Adrenal gland (tissue), 9 donors: ENCODE measurements at regions not wholly inside any gene's neighbourhood (a gene's known extent, or its start where the extent isn't known, plus 50 kb on each side); places are given as distances from the start of the nearest gene placed in this dataset.

ENCODE experiments used
- DNase-seq, 7 donors: peaks; one replicate each; pipeline ENCODE4 v3.0.0-alpha.2; 2019 to 2020
- H3K27ac ChIP-seq, 5 donors: fragments of 200-600 bp; sonication (generic) in 4 of 5; 1 replicate in 3 of 5; 2 replicates in 2 of 5; pipeline versions ENCODE4 v1.5.1 to v1.8.0; 2016 to 2020; ENCODE audit warnings: mild to moderate bottlenecking in 1 of 5
- H3K27me3 ChIP-seq: fragments of 200-600 bp; 2 replicates; pipeline ENCODE4 v1.8.0; 2021
- H3K36me3 ChIP-seq, 2 donors: fragments of 200-600 bp; replicated peaks in 1 of 2; 1 replicate in 1 of 2; 2 replicates in 1 of 2; pipeline versions ENCODE4 v1.5.1 to v1.8.0; 2018 to 2022
- H3K4me1 ChIP-seq, 2 donors: fragments of 200-600 bp; replicated peaks in 1 of 2; 1 replicate in 1 of 2; 2 replicates in 1 of 2; pipeline versions ENCODE4 v1.5.1 to v1.8.0; 2018 to 2021
- H3K4me3 ChIP-seq, 4 donors: fragments of 200-600 bp; sonication (generic) in 3 of 4; one replicate each; pipeline ENCODE4 v1.5.1; 2016 to 2018
- H3K9me3 ChIP-seq, 3 donors: fragments of 200-600 bp; sonication (generic) in 1 of 3; replicated peaks in 1 of 3; 1 replicate in 2 of 3; 2 replicates in 1 of 3; pipeline versions ENCODE4 v1.5.1 to v1.8.0; 2016 to 2021
- POLR2A ChIP-seq, 2 donors: fragments of 450-650 bp; IDR thresholded peaks; one replicate each; pipeline ENCODE4 v1.6.1; 2017; ENCODE audit warnings: antibody characterized with exemption in 2 of 2, mild to moderate bottlenecking in 2 of 2, moderate library complexity in 1 of 2
- WGBS, 4 donors: extraction: QIAGEN DNeasy Blood & Tissue Kit in 2 of 4; methylation state at CpG; one replicate each; pipeline versions ENCODE4 v1.1.5 to v1.1.7; 2013 to 2017; 5-methylcytosine and 5-hydroxymethylcytosine counted together
- intact Hi-C, 2 donors: fragments of 100-400 bp; cut with DNase I; formaldehyde crosslinking; loops; one replicate each; pipeline versions ENCODE4 v1.14.1 to v1.15.0; 2022 to 2023
- TF ChIP-seq, protein P1 (sequence below), 6 experiments: fragments of 450-650 bp in 4 of 6; fragments of 200-600 bp in 2 of 6; sonication (generic) in 1 of 6; IDR thresholded peaks; 1 replicate in 5 of 6; 2 replicates in 1 of 6; pipeline versions ENCODE4 v1.5.1 to v1.8.0; 2016 to 2021; ENCODE audit warnings: antibody characterized with exemption in 6 of 6, mild to moderate bottlenecking in 2 of 6, moderate library complexity in 1 of 6
- donor health status: healthy with polysubstance abuse.
- donor health status: Bipolar disorder and iron deficiency.
- donor health status: DM: yes; HTN: yes; CAD: no.
- donor health status: DM: no; HTN: no; CAD: no.
- donor health status: DM: no; HTN: no; CAD: no.

DNA sequence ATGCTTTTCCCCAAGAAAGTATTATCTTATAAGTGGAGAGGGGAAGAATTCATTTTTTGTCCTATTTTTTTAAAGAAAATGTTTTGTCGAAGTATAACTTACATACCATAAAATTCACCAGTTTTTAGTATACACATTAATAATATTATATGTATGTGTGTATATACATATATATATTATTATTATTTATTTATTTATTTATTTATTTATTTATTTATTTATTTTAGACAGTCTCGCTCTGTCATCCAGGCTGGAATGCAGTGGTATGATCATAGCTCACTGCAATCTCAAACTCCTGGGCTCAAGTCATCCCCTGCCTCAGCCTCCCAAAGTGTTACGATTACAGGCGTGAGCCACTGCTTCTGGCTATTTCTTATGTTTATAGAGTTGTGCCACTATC is 334.1 kb downstream of the ZNF674 start:
- intact Hi-C loops, result no loop called here
- WGBS, 4 donors, result 89 to 97% (median 95%) methylated on average over 4 of the region's 4 CpGs
- H3K4me3 ChIP-seq, result no peak overlapping the region

DNA sequence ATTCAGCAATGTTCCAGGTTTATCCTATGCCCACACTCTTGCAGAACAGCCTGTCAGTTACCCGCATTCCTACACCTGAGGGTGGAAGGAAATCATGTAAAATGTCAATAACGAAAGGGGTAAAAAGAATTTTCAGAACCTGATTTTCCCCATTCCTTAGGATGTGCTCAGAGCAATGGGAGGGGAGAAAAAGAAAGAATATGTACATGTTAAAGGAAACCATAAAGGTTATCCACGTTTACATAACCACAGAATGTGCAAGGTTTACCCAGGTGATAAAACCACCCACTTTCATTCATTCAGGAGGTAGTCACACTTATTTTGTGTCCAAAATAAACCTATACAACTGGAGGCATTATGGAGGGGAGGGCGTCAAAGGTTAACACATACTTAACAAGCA is 335.5 kb downstream of the ZNF674 start:
- intact Hi-C loops, result no loop called here
- Histone ChIP-seq H3K9me3 (no peaks in the 10 kb centered on the region), H3K4me3 (no peak overlapping the region), H3K36me3 (no peaks in the 10 kb centered on the region), H3K27ac (no peak overlapping the region), H3K4me1 (no peaks in the 10 kb centered on the region), H3K27me3 (no peaks in the 10 kb centered on the region)
- TF ChIP-seq, protein P1, sequence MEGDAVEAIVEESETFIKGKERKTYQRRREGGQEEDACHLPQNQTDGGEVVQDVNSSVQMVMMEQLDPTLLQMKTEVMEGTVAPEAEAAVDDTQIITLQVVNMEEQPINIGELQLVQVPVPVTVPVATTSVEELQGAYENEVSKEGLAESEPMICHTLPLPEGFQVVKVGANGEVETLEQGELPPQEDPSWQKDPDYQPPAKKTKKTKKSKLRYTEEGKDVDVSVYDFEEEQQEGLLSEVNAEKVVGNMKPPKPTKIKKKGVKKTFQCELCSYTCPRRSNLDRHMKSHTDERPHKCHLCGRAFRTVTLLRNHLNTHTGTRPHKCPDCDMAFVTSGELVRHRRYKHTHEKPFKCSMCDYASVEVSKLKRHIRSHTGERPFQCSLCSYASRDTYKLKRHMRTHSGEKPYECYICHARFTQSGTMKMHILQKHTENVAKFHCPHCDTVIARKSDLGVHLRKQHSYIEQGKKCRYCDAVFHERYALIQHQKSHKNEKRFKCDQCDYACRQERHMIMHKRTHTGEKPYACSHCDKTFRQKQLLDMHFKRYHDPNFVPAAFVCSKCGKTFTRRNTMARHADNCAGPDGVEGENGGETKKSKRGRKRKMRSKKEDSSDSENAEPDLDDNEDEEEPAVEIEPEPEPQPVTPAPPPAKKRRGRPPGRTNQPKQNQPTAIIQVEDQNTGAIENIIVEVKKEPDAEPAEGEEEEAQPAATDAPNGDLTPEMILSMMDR (IDR thresholded peaks at IDR 0.05), result no peak
- no peak for TF ChIP-seq POLR2A (IDR thresholded peaks at IDR 0.05)
- no peak for DNase-seq
- 40 to 56% (median 50%) methylated on average over 4 of the region's 4 CpGs for WGBS, 4 donors

More for the DNA sequence above, 334.1 kb downstream of the ZNF674 start:
- no peaks in the 10 kb centered on the region for H3K9me3 ChIP-seq
- H3K4me1 ChIP-seq, result no peaks in the 10 kb centered on the region
- H3K27ac ChIP-seq, result no peak overlapping the region
- DNase-seq, result no peak
- no peaks in the 10 kb centered on the region for H3K36me3 ChIP-seq
- H3K27me3 ChIP-seq, result no peaks in the 10 kb centered on the region
- TF ChIP-seq POLR2A (IDR thresholded peaks at IDR 0.05), result no peak
- TF ChIP-seq, protein P1 (IDR thresholded peaks at IDR 0.05), result no peak

DNA sequence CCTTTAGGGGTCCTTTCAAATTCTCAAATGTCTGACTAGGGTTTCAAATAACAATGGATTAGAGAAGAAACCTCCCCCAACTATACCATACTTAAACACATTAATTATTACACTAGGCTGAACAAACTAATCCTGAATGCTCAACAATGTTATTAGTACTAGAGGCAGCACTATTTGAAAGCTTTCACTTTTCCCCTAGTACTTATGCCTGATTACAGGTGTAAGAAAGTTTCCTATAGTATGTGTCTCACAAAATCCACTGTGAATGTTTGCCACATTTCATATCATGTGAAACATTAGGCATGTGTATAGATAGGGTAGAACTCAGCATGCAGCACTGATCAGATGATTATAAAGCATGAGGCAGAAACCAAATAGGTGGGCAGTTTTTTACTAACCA is 336.2 kb downstream of the ZNF674 start:
- H3K9me3 ChIP-seq, result no peaks in the 10 kb centered on the region
- H3K27ac ChIP-seq, result no peak overlapping the region
- intact Hi-C loops, result no loop called here
- H3K36me3 ChIP-seq, result no peaks in the 10 kb centered on the region
- H3K4me3 ChIP-seq, result no peak overlapping the region
- H3K4me1 ChIP-seq, result no peaks in the 10 kb centered on the region
- peaks cover 2% of the 10 kb centered on the region for H3K27me3 ChIP-seq
- DNase-seq, result no peak
- TF ChIP-seq, protein P1 (IDR thresholded peaks at IDR 0.05), result no peak
- TF ChIP-seq POLR2A (IDR thresholded peaks at IDR 0.05), result no peak

DNA sequence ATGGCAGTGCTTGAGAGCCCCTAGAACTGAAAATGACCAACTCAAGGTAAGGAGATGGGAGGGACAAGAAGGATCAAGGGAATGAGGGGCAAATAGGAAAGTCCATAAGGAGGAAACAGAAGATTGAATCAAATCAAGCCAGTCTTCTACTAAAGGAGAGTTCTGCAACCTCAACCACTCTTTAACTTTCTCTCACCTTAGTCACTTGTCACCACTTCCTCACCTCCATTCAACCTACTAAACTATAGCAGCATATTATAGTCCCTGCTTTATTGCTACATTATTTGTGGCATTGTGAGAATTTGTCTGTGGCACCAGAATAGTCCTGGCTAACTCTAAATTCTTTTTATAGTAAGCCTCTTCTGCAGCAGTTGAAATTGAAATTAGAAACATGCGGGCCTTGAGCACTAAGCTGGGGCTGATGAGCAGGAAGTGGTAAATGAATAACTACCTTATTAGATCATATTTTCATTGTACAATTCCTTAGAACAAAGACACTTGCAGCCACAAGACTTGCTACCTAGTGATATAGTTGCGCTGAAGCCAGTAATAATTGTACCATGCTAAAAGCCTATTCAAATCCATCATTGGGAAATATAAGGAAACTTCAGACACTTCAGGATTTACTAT is 336.9 kb downstream of the ZNF674 start:
- H3K27ac ChIP-seq, result no peak overlapping the region
- H3K27me3 ChIP-seq, result peaks cover 5% of the 10 kb centered on the region
- no peak overlapping the region for H3K4me3 ChIP-seq
- H3K4me1 ChIP-seq, result no peaks in the 10 kb centered on the region
- TF ChIP-seq, protein P1 (IDR thresholded peaks at IDR 0.05), result no peak
- TF ChIP-seq POLR2A (IDR thresholded peaks at IDR 0.05), result no peak
- H3K36me3 ChIP-seq, result no peaks in the 10 kb centered on the region
- DNase-seq, result no peak
- no peaks in the 10 kb centered on the region for H3K9me3 ChIP-seq
- intact Hi-C loops, result no loop called here
- 49 to 77% (median 72%) methylated on average over 2 of the region's 2 CpGs for WGBS, 4 donors
